ENCODE measurements at regions not wholly inside any gene's neighbourhood (a gene's known extent, or its start where the extent isn't known, plus 50 kb on each side); places are given as distances from the start of the nearest gene placed in this dataset.

DNA sequence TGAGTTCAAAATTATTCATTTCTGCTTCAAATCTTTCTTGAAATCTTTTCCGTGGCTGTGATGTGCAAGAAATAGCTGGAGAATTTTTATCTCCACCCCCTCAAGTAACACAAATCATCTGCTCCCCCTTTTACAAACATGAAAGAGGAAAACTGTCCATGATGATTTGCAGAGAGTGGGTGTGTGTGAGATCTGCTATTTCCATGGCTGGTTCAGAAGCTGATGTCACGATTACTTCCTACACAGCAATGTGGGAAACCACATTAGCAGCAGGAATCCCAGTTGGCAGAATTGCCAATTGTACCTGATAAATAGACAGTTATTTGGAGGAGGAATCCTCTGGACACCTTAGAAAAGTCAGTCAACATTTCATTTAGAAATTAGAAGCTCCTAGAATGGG, 75.2 kb upstream of the GRM7 start:
- Histone ChIP-seq H3K79me2 (ENCODE audit: low read length) (no peaks in the 10 kb centered on the region), H3K9ac (ENCODE audit: low read length) (no peak overlapping the region), H3K27ac (ENCODE audit: low read length) (no peak overlapping the region), H3K4me3 (ENCODE audit: low read length) (no peak overlapping the region), H3F3A (ENCODE audit: insufficient read depth, low read length) (no peaks in the 10 kb centered on the region), H3K36me3 (replicated peaks; ENCODE audit: insufficient read depth, low read length) (no peaks in the 10 kb centered on the region), H3K27me3 (replicated peaks; ENCODE audit: insufficient read depth, low read length) (no peaks in the 10 kb centered on the region), H3K4me1 (ENCODE audit: low read length) (no peaks in the 10 kb centered on the region), H3K4me2 (ENCODE audit: low read depth, low read length) (no peak overlapping the region), H3K9me2 (replicated peaks; ENCODE audit: insufficient read depth, low read length) (no peaks in the 10 kb centered on the region), H2AFZ (ENCODE audit: low read length) (no peak overlapping the region), H4K20me1 (ENCODE audit: insufficient read depth, low read length) (no peaks in the 10 kb centered on the region), H3K9me3 (replicated peaks; ENCODE audit: insufficient read depth, low read length) (no peaks in the 10 kb centered on the region)
- TF ChIP-seq CTCF (IDR thresholded peaks at IDR 0.05; ENCODE audit: low read length): no peak
- TF ChIP-seq EZH2 (optimal IDR thresholded peaks at IDR 0.05; ENCODE audit: low read depth, low read length): no peak
- TF ChIP-seq EZH2phosphoT487 (IDR thresholded peaks at IDR 0.05; ENCODE audit: low read length): no peak
- no peak for DNase-seq

DNA sequence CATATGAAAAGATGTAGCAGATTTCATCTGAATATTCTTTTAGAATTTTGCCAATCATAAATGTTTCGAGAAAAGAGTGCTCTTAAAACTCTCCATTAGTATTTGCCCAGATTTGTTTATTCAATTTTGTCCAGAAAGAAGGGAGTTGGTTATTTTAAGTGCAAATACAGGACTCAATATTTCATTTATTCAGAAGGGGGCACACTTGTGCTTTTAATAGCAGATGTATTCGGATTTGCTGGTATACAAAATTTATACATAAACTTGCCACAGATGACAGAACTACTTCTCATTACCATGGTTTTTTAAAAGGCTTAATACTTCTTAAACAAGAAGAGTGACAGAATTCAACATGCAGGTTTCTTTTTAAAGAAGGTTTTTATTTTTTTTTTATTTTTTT, 69.8 kb upstream of the GRM7 start:
- TF ChIP-seq CTCF (IDR thresholded peaks at IDR 0.05; ENCODE audit: low read length) (no peak), EZH2 (optimal IDR thresholded peaks at IDR 0.05; ENCODE audit: low read depth, low read length) (no peak), EZH2phosphoT487 (IDR thresholded peaks at IDR 0.05; ENCODE audit: low read length) (no peak)
- H3K79me2 ChIP-seq (ENCODE audit: low read length): no peaks in the 10 kb centered on the region
- no peaks in the 10 kb centered on the region for H4K20me1 ChIP-seq (ENCODE audit: insufficient read depth, low read length)
- H3K9me3 ChIP-seq (replicated peaks; ENCODE audit: insufficient read depth, low read length): no peaks in the 10 kb centered on the region
- H3K9me2 ChIP-seq (replicated peaks; ENCODE audit: insufficient read depth, low read length): no peaks in the 10 kb centered on the region
- no peak overlapping the region for H2AFZ ChIP-seq (ENCODE audit: low read length)
- no peaks in the 10 kb centered on the region for H3F3A ChIP-seq (ENCODE audit: insufficient read depth, low read length)
- H3K36me3 ChIP-seq (replicated peaks; ENCODE audit: insufficient read depth, low read length): no peaks in the 10 kb centered on the region
- H3K9ac ChIP-seq (ENCODE audit: low read length): no peak overlapping the region
- H3K4me3 ChIP-seq (ENCODE audit: low read length): no peak overlapping the region
- H3K27ac ChIP-seq (ENCODE audit: low read length): no peak overlapping the region
- H3K4me2 ChIP-seq (ENCODE audit: low read depth, low read length): no peak overlapping the region
- DNase-seq: no peak
- H3K27me3 ChIP-seq (replicated peaks; ENCODE audit: insufficient read depth, low read length): no peaks in the 10 kb centered on the region
- H3K4me1 ChIP-seq (ENCODE audit: low read length): no peaks in the 10 kb centered on the region

- Histone ChIP-seq H3K79me2 (ENCODE audit: low read length) (no peaks in the 10 kb centered on the region), H3K9ac (ENCODE audit: low read length) (no peak overlapping the region), H3K36me3 (replicated peaks; ENCODE audit: insufficient read depth, low read length) (no peaks in the 10 kb centered on the region), H3K27me3 (replicated peaks; ENCODE audit: insufficient read depth, low read length) (no peaks in the 10 kb centered on the region), H3K27ac (ENCODE audit: low read length) (no peak overlapping the region), H3K4me1 (ENCODE audit: low read length) (no peaks in the 10 kb centered on the region), H3K4me3 (ENCODE audit: low read length) (no peak overlapping the region), H3K4me2 (ENCODE audit: low read depth, low read length) (no peak overlapping the region), H3F3A (ENCODE audit: insufficient read depth, low read length) (no peaks in the 10 kb centered on the region), H3K9me3 (replicated peaks; ENCODE audit: insufficient read depth, low read length) (no peaks in the 10 kb centered on the region), H2AFZ (ENCODE audit: low read length) (no peak overlapping the region), H3K9me2 (replicated peaks; ENCODE audit: insufficient read depth, low read length) (no peaks in the 10 kb centered on the region), H4K20me1 (ENCODE audit: insufficient read depth, low read length) (no peaks in the 10 kb centered on the region)
- peak; percentile 36 for DNase-seq
- TF ChIP-seq CTCF (IDR thresholded peaks at IDR 0.05; ENCODE audit: low read length): peak; percentile 69
- TF ChIP-seq EZH2 (optimal IDR thresholded peaks at IDR 0.05; ENCODE audit: low read depth, low read length): no peak
These were observed 61.5 kb upstream of the GRM7 start for GRCh38 chr3:6799264-6799915.
